GM10266 (cell line): ENCODE measurements at regions not wholly inside any gene's neighbourhood (a gene's known extent, or its start where the extent isn't known, plus 50 kb on each side); places are given as distances from the start of the nearest gene placed in this dataset.
"Not testable (repeated sequence)": the region's sequence is repeated elsewhere in the genome, so short reads cannot be mapped to it uniquely, and the experiment has no call there.

ENCODE experiments used
- DNase-seq: peaks from one replicate; pipeline ENCODE4 v3.0.0; 2012; ENCODE audit errors: extremely low spot score
- CTCF ChIP-seq: IDR thresholded peaks from 2 replicates; pipeline ENCODE4 v1.5.1; 2012; ENCODE audit warnings: mild to moderate bottlenecking, low read depth; ENCODE audit not compliant: control insufficient read depth, insufficient read depth; ENCODE audit errors: missing control alignments

- TF ChIP-seq CTCF = no peak
- DNase-seq = no peak
Measured at GRCh38 chr5:51802551-51803184, 419.4 kb downstream of the ISL1 start.

- TF ChIP-seq CTCF = no peak
- DNase-seq = no peak
Measured at GRCh38 chr5:51806677-51807076, 423.4 kb downstream of the ISL1 start.

GRCh38 chr5:51810592-51810991 lies 427.3 kb downstream of the ISL1 start:
- DNase-seq = no peak
- TF ChIP-seq CTCF = no peak

- no peak for TF ChIP-seq CTCF
- no peak for DNase-seq
Measured at GRCh38 chr5:51811883-51812471, 428.7 kb downstream of the ISL1 start.

GRCh38 chr5:51814817-51815216 lies 431.6 kb downstream of the ISL1 start:
- not testable (repeated sequence) for DNase-seq

GRCh38 chr5:51816427-51816826 lies 433.2 kb downstream of the ISL1 start:
- TF ChIP-seq CTCF = no peak
- no peak for DNase-seq

GRCh38 chr5:51821697-51822096 lies 438.4 kb downstream of the ISL1 start:
- TF ChIP-seq CTCF = no peak
- no peak for DNase-seq

GRCh38 chr5:51829230-51829629 lies 446.0 kb downstream of the ISL1 start:
- DNase-seq = no peak
- TF ChIP-seq CTCF = no peak
